T-cell (primary cell): ENCODE measurements at regions not wholly inside any gene's neighbourhood (a gene's known extent, or its start where the extent isn't known, plus 50 kb on each side); places are given as distances from the start of the nearest gene placed in this dataset.

Source experiments
- ATAC-seq, 4 experiments: fragments of 200-7000 bp in 3 of 4; fragments of 150-1000 bp in 1 of 4; cut with Tn5 transposase; replicated peaks in 1 of 4; 1 replicate in 3 of 4; 2 replicates in 1 of 4; pipeline ENCODE4 v1.10.0; 2021; ENCODE audit warnings: moderate library complexity in 3 of 4, mild to moderate bottlenecking in 2 of 4, moderate number of reproducible peaks in 1 of 4
- CTCF ChIA-PET, 2 donors: fragments of 300-600 bp; sonication (Branson Sonifier 250); formaldehyde crosslinking; loops; one replicate each; lab custom pipeline; 2022; ENCODE audit warnings: antibody characterized with exemption in 2 of 2; lab: Charles Lee
- POLR2A ChIA-PET, 2 donors: fragments of 300-600 bp; sonication (Branson Sonifier 250); formaldehyde crosslinking; loops; one replicate each; lab custom pipeline; 2022; ENCODE audit warnings: antibody characterized with exemption in 2 of 2; lab: Charles Lee
- DNase-seq, 35 experiments: peaks; one replicate each; pipeline versions ENCODE4 v3.0.0 to v3.0.0-alpha.2; 2013 to 2023
- H3K27ac ChIP-seq: one replicate; pipeline ENCODE4 v1.5.1; 2013; ENCODE audit warnings: low read length
- H3K27me3 ChIP-seq, 2 experiments: replicated peaks in 1 of 2; 1 replicate in 1 of 2; 2 replicates in 1 of 2; pipeline versions ENCODE4 v1.6.1 to v1.7.0; 2013; ENCODE audit warnings: low read length in 1 of 2, mixed read lengths in 1 of 2; ENCODE audit not compliant: control insufficient read depth in 2 of 2, insufficient read depth in 2 of 2; ENCODE audit errors: extremely low read depth in 1 of 2
- H3K36me3 ChIP-seq, 2 donors: 1 replicate in 1 of 2; 2 replicates in 1 of 2; pipeline versions ENCODE4 v1.6.1 to v1.7.0; 2013; ENCODE audit warnings: low read length in 1 of 2; ENCODE audit not compliant: control insufficient read depth in 2 of 2, insufficient read depth in 1 of 2; ENCODE audit errors: extremely low read depth in 1 of 2
- H3K4me1 ChIP-seq, 2 experiments: 1 replicate in 1 of 2; 2 replicates in 1 of 2; pipeline versions ENCODE4 v1.6.1 to v1.7.0; 2013; ENCODE audit warnings: low read length in 2 of 2, mixed read lengths in 1 of 2; ENCODE audit not compliant: insufficient read depth in 2 of 2, control insufficient read depth in 1 of 2; ENCODE audit errors: extremely low read depth in 1 of 2
- H3K4me3 ChIP-seq, 2 donors: 1 replicate in 1 of 2; 2 replicates in 1 of 2; pipeline versions ENCODE4 v1.5.1 to v1.7.0; 2013; ENCODE audit warnings: mild to moderate bottlenecking in 2 of 2, low read length in 1 of 2, moderate library complexity in 1 of 2; ENCODE audit not compliant: control insufficient read depth in 1 of 2; ENCODE audit errors: extremely low read depth in 1 of 2
- H3K9me3 ChIP-seq: 2 replicates; pipeline ENCODE4 v1.7.0; 2013
- H3K27ac Mint-ChIP-seq, 2 donors: one replicate each; pipeline ENCODE4 v1.8.0; 2020 to 2021; ENCODE audit warnings: mild to moderate bottlenecking in 2 of 2, mixed read lengths in 2 of 2
- H3K27me3 Mint-ChIP-seq, 2 donors: one replicate each; pipeline ENCODE4 v1.8.0; 2021 to 2022; ENCODE audit warnings: mixed read lengths in 2 of 2
- H3K36me3 Mint-ChIP-seq: one replicate; pipeline ENCODE4 v1.8.0; 2021; ENCODE audit warnings: mixed read lengths
- H3K4me1 Mint-ChIP-seq, 3 donors: one replicate each; pipeline ENCODE4 v1.8.0; 2020 to 2022; ENCODE audit warnings: mixed read lengths in 3 of 3, mild to moderate bottlenecking in 1 of 3
- H3K4me3 Mint-ChIP-seq, 3 donors: one replicate each; pipeline ENCODE4 v1.8.0; 2020 to 2022; ENCODE audit warnings: mild to moderate bottlenecking in 3 of 3, mixed read lengths in 3 of 3, moderate library complexity in 3 of 3
- H3K9me3 Mint-ChIP-seq, 3 donors: one replicate each; pipeline ENCODE4 v1.8.0; 2020 to 2022; ENCODE audit warnings: mixed read lengths in 3 of 3
- WGBS: methylation state at CpG from one replicate; pipeline ENCODE4 v1.1.5; 2013; ENCODE audit warnings: missing lambda C conversion rate; ENCODE audit not compliant: insufficient coverage; 5-methylcytosine and 5-hydroxymethylcytosine counted together

GRCh38 chr6:157755032-157755745 lies 67.9 kb upstream of the SNX9 start:
- POLR2A ChIA-PET: interaction anchor here in 1 of 2 donors (1.1 to 1.2 kb wide), 2 partner anchors 9 to 118 kb away, joined by 3 to 4 read pairs; no protein-coding TSS in a partner anchor
- H3K9me3 Mint-ChIP-seq: no peaks in the 10 kb centered on the region
- peaks cover 0 to 7% of the 10 kb centered on the region in 2 donors for H3K27me3 Mint-ChIP-seq
- CTCF ChIA-PET: interaction anchor here (0.7 to 4.0 kb wide), 7 partner anchors 9 to 317 kb away, joined by 3 to 49 read pairs (median 7); no protein-coding TSS in a partner anchor
- H3K27ac ChIP-seq: no peak overlapping the region
- DNase-seq (no peak), ATAC-seq (peak in 3 of 4 experiments; percentile 12 to 45 (median 22))
- peak overlapping the region in 1 of 2 donors; percentile 59 for H3K4me3 ChIP-seq
- H3K36me3 Mint-ChIP-seq: no peaks in the 10 kb centered on the region
- no peaks in the 10 kb centered on the region for H3K36me3 ChIP-seq
- H3K4me1 ChIP-seq: peaks cover 15 to 34% of the 10 kb centered on the region in 2 experiments
- peaks cover 0 to 9% of the 10 kb centered on the region in 2 experiments for H3K27me3 ChIP-seq
- H3K4me1 Mint-ChIP-seq: peaks cover 60 to 61% (median 60%) of the 10 kb centered on the region in 3 donors
- 77% methylated on average over 4 of the region's 12 CpGs for WGBS
- peak overlapping the region; percentile 10 to 77 (median 24) for H3K4me3 Mint-ChIP-seq
- peak overlapping the region; percentile 67 to 84 for H3K27ac Mint-ChIP-seq
- H3K9me3 ChIP-seq: no peaks in the 10 kb centered on the region

GRCh38 chr6:157755746-157756411 lies 67.2 kb upstream of the SNX9 start:
- no peaks in the 10 kb centered on the region for H3K36me3 Mint-ChIP-seq
- no peaks in the 10 kb centered on the region for H3K9me3 Mint-ChIP-seq
- peak overlapping the region; percentile 10 to 77 (median 24) for H3K4me3 Mint-ChIP-seq
- ATAC-seq (peak; percentile 49 to 87 (median 66)), DNase-seq (peak in 29 of 35 experiments; percentile 28 to 85 (median 54))
- H3K4me1 ChIP-seq: peaks cover 15 to 41% of the 10 kb centered on the region in 2 experiments
- whole genome bisulfite sequencing: 67% methylated on average over 2 of the region's 3 CpGs
- peaks cover 0 to 9% of the 10 kb centered on the region in 2 experiments for H3K27me3 ChIP-seq
- H3K9me3 ChIP-seq: no peaks in the 10 kb centered on the region
- peaks cover 67 to 68% (median 67%) of the 10 kb centered on the region in 3 donors for H3K4me1 Mint-ChIP-seq
- POLR2A ChIA-PET: interaction anchor here in 1 of 2 donors (1.0 to 1.2 kb wide), 3 partner anchors 8 to 145 kb away, joined by 3 to 4 read pairs (median 3); no protein-coding TSS in a partner anchor
- no peak overlapping the region for H3K27ac ChIP-seq
- CTCF ChIA-PET: interaction anchor here (0.6 to 4.0 kb wide), 14 partner anchors 8 to 316 kb away, joined by 3 to 49 read pairs (median 5); no protein-coding TSS in a partner anchor
- peak overlapping the region in 1 of 2 donors; percentile 59 for H3K4me3 ChIP-seq
- H3K27ac Mint-ChIP-seq: peak overlapping the region; percentile 69 to 84
- H3K27me3 Mint-ChIP-seq: peaks cover 0 to 5% of the 10 kb centered on the region in 2 donors
- H3K36me3 ChIP-seq: no peaks in the 10 kb centered on the region

- DNase-seq (peak; percentile 38 to 88 (median 74)), ATAC-seq (peak; percentile 30 to 52 (median 44))
- H3K9me3 ChIP-seq: no peaks in the 10 kb centered on the region
- H3K27me3 ChIP-seq: peaks cover 0 to 9% of the 10 kb centered on the region in 2 experiments
- H3K4me3 ChIP-seq: peak overlapping the region in 1 of 2 donors; percentile 2
- no peaks in the 10 kb centered on the region for H3K36me3 ChIP-seq
- H3K27ac ChIP-seq: no peak overlapping the region
- peak overlapping the region in 2 of 3 donors; percentile 17 to 77 for H3K4me3 Mint-ChIP-seq
- peaks cover 22 to 51% of the 10 kb centered on the region in 2 experiments for H3K4me1 ChIP-seq
- 47% methylated on average over 12 of the region's 19 CpGs for WGBS
- H3K36me3 Mint-ChIP-seq: no peaks in the 10 kb centered on the region
- CTCF ChIA-PET: interaction anchor here (0.6 to 4.0 kb wide), 13 partner anchors 7 to 315 kb away, joined by 3 to 49 read pairs (median 5); no protein-coding TSS in a partner anchor
- POLR2A ChIA-PET: interaction anchor here (0.6 to 1.4 kb wide), 4 partner anchors 137 to 1895 kb away, joined by 3 to 9 read pairs (median 6); no protein-coding TSS in a partner anchor
- peaks cover 74 to 78% (median 77%) of the 10 kb centered on the region in 3 donors for H3K4me1 Mint-ChIP-seq
- no peaks in the 10 kb centered on the region for H3K9me3 Mint-ChIP-seq
- peak overlapping the region; percentile 69 to 84 for H3K27ac Mint-ChIP-seq
- peaks cover 0 to 5% of the 10 kb centered on the region in 2 donors for H3K27me3 Mint-ChIP-seq
These were observed 66.2 kb upstream of the SNX9 start for GRCh38 chr6:157756708-157757429.

- peaks cover 83 to 87% (median 85%) of the 10 kb centered on the region in 3 donors for H3K4me1 Mint-ChIP-seq
- no peak overlapping the region for H3K4me3 Mint-ChIP-seq
These were observed 65.3 kb upstream of the SNX9 start for GRCh38 chr6:157757430-157758403.

GRCh38 chr6:157758516-157759023 lies 64.5 kb upstream of the SNX9 start:
- DNase-seq (no peak), ATAC-seq (no peak)
- Mint-ChIP-seq H3K36me3 (no peaks in the 10 kb centered on the region), H3K27ac (peak overlapping the region; percentile 10 to 44), H3K9me3 (no peaks in the 10 kb centered on the region), H3K4me1 (peaks cover 88 to 95% (median 91%) of the 10 kb centered on the region in 3 donors), H3K4me3 (peak overlapping the region in 1 of 3 donors; percentile 4), H3K27me3 (peaks cover 0 to 5% of the 10 kb centered on the region in 2 donors)
- WGBS: 98% methylated on average over 6 of the region's 7 CpGs
- Histone ChIP-seq H3K27ac (no peak overlapping the region), H3K27me3 (peaks cover 0 to 7% of the 10 kb centered on the region in 2 experiments), H3K4me1 (peaks cover 37 to 67% of the 10 kb centered on the region in 2 experiments), H3K9me3 (no peaks in the 10 kb centered on the region), H3K4me3 (no peak overlapping the region), H3K36me3 (no peaks in the 10 kb centered on the region)
- ChIA-PET CTCF (interaction anchor here in 1 of 2 donors (2.7 kb wide), 1 partner anchor 115 kb away, joined by 9 read pairs; no protein-coding TSS in a partner anchor), POLR2A (no interaction called here)

More at GRCh38 chr6:157757430-157758403, 65.3 kb upstream of the SNX9 start:
- ATAC-seq (no peak), DNase-seq (no peak)
- peak overlapping the region; percentile 17 to 44 for H3K27ac Mint-ChIP-seq
- Histone ChIP-seq H3K4me1 (peaks cover 29 to 58% of the 10 kb centered on the region in 2 experiments), H3K9me3 (no peaks in the 10 kb centered on the region), H3K4me3 (no peak overlapping the region), H3K27ac (no peak overlapping the region), H3K36me3 (no peaks in the 10 kb centered on the region), H3K27me3 (peaks cover 0 to 9% of the 10 kb centered on the region in 2 experiments)
- ChIA-PET POLR2A (interaction anchor here (0.6 to 1.4 kb wide), 4 partner anchors 136 to 1894 kb away, joined by 3 to 9 read pairs (median 6); no protein-coding TSS in a partner anchor), CTCF (interaction anchor here (0.5 to 4.0 kb wide), 10 partner anchors 15 to 314 kb away, joined by 3 to 49 read pairs (median 4); no protein-coding TSS in a partner anchor)
- WGBS: 95% methylated on average over 7 of the region's 7 CpGs
- no peaks in the 10 kb centered on the region for H3K9me3 Mint-ChIP-seq
- no peaks in the 10 kb centered on the region for H3K36me3 Mint-ChIP-seq
- peaks cover 0 to 5% of the 10 kb centered on the region in 2 donors for H3K27me3 Mint-ChIP-seq
